ENCODE measurements at regions not wholly inside any gene's neighbourhood (a gene's known extent, or its start where the extent isn't known, plus 50 kb on each side); places are given as distances from the start of the nearest gene placed in this dataset.

GRCh38 chr9:118984607-118985006 lies 384.6 kb downstream of the BRINP1 start:
- TF ChIP-seq, protein P1, sequence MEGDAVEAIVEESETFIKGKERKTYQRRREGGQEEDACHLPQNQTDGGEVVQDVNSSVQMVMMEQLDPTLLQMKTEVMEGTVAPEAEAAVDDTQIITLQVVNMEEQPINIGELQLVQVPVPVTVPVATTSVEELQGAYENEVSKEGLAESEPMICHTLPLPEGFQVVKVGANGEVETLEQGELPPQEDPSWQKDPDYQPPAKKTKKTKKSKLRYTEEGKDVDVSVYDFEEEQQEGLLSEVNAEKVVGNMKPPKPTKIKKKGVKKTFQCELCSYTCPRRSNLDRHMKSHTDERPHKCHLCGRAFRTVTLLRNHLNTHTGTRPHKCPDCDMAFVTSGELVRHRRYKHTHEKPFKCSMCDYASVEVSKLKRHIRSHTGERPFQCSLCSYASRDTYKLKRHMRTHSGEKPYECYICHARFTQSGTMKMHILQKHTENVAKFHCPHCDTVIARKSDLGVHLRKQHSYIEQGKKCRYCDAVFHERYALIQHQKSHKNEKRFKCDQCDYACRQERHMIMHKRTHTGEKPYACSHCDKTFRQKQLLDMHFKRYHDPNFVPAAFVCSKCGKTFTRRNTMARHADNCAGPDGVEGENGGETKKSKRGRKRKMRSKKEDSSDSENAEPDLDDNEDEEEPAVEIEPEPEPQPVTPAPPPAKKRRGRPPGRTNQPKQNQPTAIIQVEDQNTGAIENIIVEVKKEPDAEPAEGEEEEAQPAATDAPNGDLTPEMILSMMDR (conservative IDR thresholded peaks at IDR 0.05) = no peak
- TF ChIP-seq EZH2 (IDR thresholded peaks at IDR 0.05; ENCODE audit: low read depth) = no peak
